Skeletal muscle tissue (tissue), 3 donors: ENCODE measurements at regions not wholly inside any gene's neighbourhood (a gene's known extent, or its start where the extent isn't known, plus 50 kb on each side); places are given as distances from the start of the nearest gene placed in this dataset.

Source experiments
- H3K27ac ChIP-seq: one replicate; pipeline ENCODE4 v1.7.0; 2013; ENCODE audit warnings: mild to moderate bottlenecking, low read depth, low read length, inconsistent platforms
- H3K27me3 ChIP-seq, 3 donors: one replicate each; pipeline ENCODE4 v1.7.0; 2013; ENCODE audit warnings: low read length in 3 of 3; ENCODE audit not compliant: control insufficient read depth in 3 of 3, insufficient read depth in 3 of 3
- H3K36me3 ChIP-seq, 3 donors: one replicate each; pipeline ENCODE4 v1.7.0; 2013; ENCODE audit warnings: low read length in 3 of 3; ENCODE audit not compliant: control insufficient read depth in 3 of 3, insufficient read depth in 3 of 3
- H3K4me1 ChIP-seq, 3 donors: one replicate each; pipeline ENCODE4 v1.7.0; 2013; ENCODE audit warnings: low read length in 3 of 3, mild to moderate bottlenecking in 3 of 3; ENCODE audit not compliant: control insufficient read depth in 3 of 3, insufficient read depth in 3 of 3
- H3K4me3 ChIP-seq, 3 donors: one replicate each; pipeline ENCODE4 v1.7.0; 2013; ENCODE audit warnings: low read length in 3 of 3
- H3K9ac ChIP-seq, 3 donors: one replicate each; pipeline ENCODE4 v1.7.0; 2013; ENCODE audit warnings: low read length in 3 of 3, mild to moderate bottlenecking in 3 of 3, moderate library complexity in 2 of 3, low read depth in 1 of 3
- H3K9me3 ChIP-seq, 3 donors: one replicate each; pipeline ENCODE4 v1.7.0; 2013; ENCODE audit warnings: low read length in 3 of 3; ENCODE audit not compliant: control insufficient read depth in 3 of 3
- donor health status: Osteomylitis.

DNA sequence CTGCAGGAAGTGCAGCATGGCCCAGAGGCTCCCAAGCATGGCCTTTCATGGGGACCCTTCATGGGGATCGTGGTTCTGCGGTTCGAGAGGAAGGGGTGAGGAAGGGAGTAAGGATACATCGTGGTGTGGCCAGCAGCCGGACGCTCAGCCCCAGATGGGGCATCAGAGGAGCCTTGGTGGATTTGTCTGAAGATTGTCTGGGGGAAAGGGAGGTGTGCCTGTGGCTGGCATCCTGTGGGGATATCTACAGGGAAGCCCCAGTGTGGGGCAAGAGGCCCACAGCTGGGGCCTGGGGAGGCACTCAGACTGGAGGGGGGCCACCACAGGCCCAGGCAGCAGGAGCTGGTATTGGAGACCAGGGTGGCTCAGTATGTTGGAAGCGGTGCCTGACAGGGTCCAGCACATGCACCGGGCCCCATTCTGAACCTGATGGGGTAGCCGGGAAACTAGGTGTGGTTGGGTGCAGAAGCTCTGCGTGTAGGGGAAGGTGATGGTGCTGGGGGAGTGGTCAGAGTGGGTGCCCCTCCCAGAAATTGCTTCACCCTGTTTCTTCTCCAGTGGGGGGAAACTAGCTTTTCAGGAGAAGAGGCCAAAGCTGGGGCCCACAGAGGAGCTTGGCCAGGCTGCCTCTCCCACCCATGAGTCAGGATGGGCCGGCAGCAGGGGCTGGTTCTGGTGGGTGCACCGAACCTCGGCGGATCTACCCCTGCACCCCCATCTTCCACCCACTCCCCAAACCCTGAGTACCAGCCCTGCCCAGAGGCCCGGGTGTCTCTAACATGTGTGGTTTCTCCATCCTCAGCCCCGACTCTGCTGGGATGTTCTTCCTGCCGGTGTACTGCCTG lies 274.4 kb upstream of the HDAC4 start:
- Histone ChIP-seq H3K36me3 (no peaks in the 10 kb centered on the region), H3K9me3 (no peaks in the 10 kb centered on the region), H3K9ac (no peak overlapping the region), H3K4me1 (no peaks in the 10 kb centered on the region), H3K27me3 (peaks cover 0 to 5% (median 0%) of the 10 kb centered on the region in 3 donors), H3K4me3 (no peak overlapping the region), H3K27ac (no peak overlapping the region)

DNA sequence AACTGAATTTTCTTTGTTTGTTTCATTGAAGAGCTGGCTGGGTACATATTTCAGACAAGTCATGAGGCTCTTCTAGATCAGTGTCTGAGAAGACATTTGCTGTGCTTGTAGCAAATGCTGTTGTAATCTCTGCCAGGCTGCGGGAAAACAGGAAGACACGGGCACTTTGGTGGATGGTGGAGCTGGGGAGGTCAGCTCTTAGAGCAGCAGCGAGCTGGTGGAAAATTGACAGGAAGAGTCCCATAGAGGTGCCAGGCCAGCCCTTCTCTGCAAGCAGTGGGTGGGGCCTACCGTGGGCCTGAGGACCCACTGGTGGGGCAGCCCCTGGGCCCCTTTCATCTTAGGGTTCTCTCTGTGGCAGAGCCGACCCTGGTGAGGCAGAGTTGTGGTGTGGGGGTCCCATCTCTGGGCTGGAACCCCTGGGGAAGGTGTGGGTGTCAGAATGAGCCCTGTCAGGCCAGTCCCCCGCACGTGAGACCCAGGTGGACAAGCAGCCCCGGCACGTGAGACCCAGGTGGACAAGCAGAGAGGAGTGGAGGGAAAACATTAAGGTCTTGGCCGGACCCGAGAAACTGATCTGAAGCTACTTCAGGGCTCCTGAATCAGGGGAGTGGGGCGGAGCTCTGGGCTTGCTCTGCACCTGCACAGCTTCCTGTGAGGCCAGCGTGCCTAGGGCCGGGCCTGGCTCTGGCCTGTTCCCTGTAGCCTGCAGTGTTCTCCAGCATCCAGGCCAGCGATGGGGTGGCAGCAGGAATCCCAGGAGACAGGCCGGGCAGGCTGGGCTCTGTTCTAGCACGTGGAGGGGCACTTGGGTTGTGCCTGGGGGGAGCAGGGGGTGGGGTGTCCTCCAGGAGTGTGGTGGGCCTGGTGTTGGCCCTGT lies 273.5 kb upstream of the HDAC4 start:
- H3K36me3 ChIP-seq = no peaks in the 10 kb centered on the region
- H3K4me1 ChIP-seq = no peaks in the 10 kb centered on the region
- no peak overlapping the region for H3K27ac ChIP-seq

DNA sequence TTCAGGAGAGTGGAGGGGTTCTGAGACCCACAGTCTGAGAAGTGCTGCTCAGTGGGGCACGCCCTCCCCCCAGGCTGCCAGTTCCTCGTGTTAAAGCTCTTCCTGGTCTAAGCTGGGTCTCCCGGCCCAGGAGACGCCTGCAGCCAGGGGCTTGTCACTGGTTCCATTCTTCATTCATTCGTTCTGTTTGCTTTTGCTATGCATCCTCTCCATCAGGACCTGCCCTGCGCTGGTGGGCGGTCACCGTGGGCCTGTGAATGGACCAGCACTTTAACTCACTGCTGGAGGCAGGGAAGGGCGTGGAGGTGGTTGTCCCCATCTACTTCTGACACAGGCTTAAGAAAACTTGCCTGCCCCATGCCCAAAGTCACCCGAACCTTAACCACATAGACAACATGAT lies 272.8 kb upstream of the HDAC4 start:
- Histone ChIP-seq H3K4me1 (no peaks in the 10 kb centered on the region), H3K4me3 (no peak overlapping the region), H3K36me3 (no peaks in the 10 kb centered on the region), H3K9ac (no peak overlapping the region), H3K27me3 (peaks cover 0 to 5% (median 0%) of the 10 kb centered on the region in 3 donors), H3K27ac (no peak overlapping the region), H3K9me3 (no peaks in the 10 kb centered on the region)

More for the DNA sequence above, 273.5 kb upstream of the HDAC4 start:
- Histone ChIP-seq H3K4me3 (no peak overlapping the region), H3K9me3 (no peaks in the 10 kb centered on the region), H3K27me3 (peaks cover 0 to 5% (median 0%) of the 10 kb centered on the region in 3 donors), H3K9ac (no peak overlapping the region)

DNA sequence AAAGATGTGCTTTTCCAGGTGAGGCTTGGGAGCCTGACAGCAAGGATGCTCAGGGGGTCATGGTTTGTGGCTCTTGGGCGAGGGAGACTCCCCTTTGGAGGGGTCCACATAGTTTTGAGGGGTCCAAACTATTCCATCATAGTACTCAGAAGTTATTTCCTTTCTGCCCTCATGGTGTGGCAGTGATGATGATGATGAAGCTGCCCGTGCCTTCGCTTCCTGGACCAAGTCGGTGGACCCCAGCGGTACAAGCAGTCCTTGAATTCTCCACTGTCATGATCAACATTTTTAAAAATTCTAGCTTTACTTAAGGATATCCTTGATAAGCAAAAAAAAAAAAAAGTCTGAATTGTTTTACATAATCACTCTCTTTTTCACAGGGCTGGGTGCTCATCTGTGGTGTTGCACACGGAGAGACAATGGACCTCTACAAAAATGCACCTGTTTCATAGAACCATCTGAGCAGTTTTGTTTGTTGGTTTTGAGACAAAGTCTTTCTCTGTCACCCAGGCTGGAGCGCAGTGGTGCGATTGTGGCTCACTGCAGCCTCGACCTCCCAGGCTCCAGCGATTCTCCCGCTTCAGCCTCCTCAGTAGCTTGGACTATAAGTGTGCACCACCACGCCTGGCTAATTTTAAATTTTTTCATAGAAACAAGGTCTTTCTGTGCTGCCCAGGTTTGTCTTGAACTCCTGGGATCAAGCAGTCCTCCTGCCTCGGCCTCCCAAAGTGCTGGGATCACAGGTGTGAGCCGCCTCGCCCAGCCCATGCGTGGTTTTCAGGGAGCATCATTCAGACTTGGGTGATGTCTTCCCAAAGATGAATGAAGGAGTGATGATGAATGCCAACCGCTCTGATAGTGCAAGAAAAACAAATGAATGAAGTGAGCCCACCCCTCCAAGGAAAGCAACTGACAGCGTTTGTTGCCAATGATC lies 271.4 kb upstream of the HDAC4 start:
- Histone ChIP-seq H3K36me3 (no peaks in the 10 kb centered on the region), H3K4me3 (no peak overlapping the region), H3K9ac (no peak overlapping the region), H3K27me3 (peaks cover 0 to 6% (median 0%) of the 10 kb centered on the region in 3 donors), H3K4me1 (no peaks in the 10 kb centered on the region), H3K9me3 (no peaks in the 10 kb centered on the region), H3K27ac (no peak overlapping the region)

DNA sequence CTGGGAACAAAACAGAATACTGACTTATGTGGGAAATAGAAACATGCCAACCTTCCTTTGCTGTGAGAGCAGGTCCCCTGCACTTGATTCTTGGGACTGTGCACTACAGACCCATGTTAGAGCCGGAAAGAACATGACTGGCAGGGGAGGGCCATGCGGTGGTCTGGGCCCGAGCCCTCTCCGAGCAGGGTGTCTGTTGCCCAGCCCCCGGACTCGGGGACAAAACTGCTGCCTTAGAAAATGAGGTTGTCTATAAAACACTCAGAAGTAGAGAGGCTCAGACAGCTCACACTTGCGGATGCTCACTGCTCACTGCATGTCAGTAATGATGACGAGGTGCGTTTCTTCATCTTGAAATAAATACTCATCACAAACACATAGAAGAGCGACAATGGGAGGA lies 270.7 kb upstream of the HDAC4 start:
- Histone ChIP-seq H3K4me1 (no peaks in the 10 kb centered on the region), H3K27ac (no peak overlapping the region), H3K4me3 (no peak overlapping the region), H3K9me3 (no peaks in the 10 kb centered on the region), H3K27me3 (peaks cover 0 to 10% (median 0%) of the 10 kb centered on the region in 3 donors), H3K36me3 (no peaks in the 10 kb centered on the region), H3K9ac (no peak overlapping the region)

DNA sequence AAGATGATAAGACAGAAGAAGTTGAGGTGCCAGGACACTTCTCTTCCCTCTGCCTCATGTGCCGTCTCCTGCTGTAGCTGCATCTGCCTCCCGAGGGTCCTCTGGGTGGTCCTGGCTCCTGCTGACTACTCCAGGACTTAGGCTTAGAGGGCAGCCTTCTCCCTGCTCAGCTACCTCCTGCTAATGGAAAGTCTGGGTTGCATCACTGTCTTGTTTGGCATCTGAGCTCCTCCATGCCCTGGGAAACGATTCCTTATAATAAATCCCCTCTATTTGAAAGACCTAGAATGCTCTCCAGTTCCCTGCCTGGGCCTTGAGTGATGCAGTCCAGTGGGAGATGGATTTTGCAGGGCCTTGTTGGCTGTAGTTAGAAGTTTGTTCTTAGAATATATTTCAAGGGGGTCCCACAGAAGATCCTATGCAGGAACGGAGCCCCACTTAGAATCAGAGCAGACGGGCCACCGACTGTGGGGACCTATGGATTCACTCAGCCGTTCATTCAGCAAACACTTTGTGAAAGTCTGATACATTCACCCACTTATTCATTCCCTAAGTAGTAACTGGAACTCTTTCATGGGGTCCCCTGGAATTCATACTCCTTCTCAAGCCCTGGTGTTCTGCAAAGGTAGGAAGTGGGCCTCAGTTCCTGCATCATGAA lies 269.8 kb upstream of the HDAC4 start:
- no peak overlapping the region for H3K27ac ChIP-seq
- no peak overlapping the region for H3K9ac ChIP-seq
- no peaks in the 10 kb centered on the region for H3K36me3 ChIP-seq
- no peak overlapping the region for H3K4me3 ChIP-seq
- no peaks in the 10 kb centered on the region for H3K9me3 ChIP-seq
- H3K4me1 ChIP-seq = no peaks in the 10 kb centered on the region
- H3K27me3 ChIP-seq = peaks cover 0 to 5% (median 0%) of the 10 kb centered on the region in 3 donors

DNA sequence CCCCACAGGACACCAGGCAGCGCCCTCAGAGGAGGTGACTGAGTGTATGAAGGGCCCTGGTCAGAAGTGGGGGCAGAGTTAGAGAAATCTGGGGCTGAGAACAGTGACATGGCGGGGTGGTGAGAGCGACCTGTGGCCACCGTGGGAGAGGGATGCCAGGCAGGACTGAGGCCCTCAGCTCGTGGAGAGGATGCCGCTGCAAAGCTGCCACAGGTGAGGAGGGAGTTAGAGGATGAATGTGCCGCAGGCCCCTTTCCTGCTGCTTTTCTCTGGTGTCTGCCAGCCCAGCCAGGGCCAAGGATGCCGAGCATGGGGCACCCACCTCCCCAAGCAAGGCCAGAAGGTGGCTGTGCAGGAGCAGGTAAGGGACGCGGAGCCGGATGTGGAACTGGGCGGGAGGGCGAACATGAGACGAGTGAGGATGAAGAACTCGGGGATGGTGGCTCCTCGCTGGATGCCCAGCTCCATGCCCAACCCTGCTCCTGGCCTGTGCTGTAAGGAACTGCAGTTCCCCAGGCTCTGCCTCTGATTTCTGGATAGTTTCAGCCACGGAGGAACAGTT lies 269.2 kb upstream of the HDAC4 start:
- Histone ChIP-seq H3K36me3 (no peaks in the 10 kb centered on the region), H3K4me3 (no peak overlapping the region), H3K9ac (no peak overlapping the region), H3K27ac (no peak overlapping the region), H3K27me3 (peaks cover 0 to 5% (median 0%) of the 10 kb centered on the region in 3 donors), H3K9me3 (no peaks in the 10 kb centered on the region), H3K4me1 (no peaks in the 10 kb centered on the region)

DNA sequence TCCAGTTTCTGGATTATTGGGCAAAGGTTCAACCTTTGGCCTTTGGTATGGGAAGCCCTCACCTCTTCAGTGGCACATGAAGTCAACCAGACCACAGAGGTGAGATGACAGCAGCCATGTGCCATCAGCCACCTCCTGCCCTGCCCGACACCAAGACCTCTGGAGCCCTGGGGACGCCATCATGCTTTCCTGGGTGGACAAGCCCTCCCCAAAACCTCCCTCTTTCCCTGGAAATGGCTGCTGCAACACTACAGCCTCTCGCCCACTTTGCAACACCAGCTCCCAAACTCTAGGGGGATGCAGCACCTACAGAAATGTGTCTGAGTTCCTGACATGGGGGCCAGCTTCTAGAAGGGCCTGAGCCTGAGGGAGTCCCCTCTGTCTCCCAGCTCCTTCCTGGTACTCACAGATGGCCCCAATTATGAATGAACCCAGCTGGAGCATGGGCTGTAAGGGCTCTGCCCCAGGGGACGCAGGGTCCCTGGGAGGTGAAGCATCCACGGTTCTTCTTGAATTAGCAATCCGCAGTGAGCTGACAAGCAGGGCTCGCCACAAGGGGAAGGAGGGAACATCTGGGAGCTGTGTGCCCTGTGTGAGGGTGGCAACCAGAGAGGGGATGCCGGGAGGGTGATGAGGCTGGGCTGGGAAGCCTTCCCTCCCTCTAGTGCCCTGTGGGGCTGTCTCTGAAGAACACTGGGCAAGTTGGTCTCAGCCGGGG lies 268.5 kb upstream of the HDAC4 start:
- no peak overlapping the region for H3K9ac ChIP-seq
- H3K27ac ChIP-seq = no peak overlapping the region
- no peak overlapping the region for H3K4me3 ChIP-seq
- no peaks in the 10 kb centered on the region for H3K36me3 ChIP-seq
- H3K9me3 ChIP-seq = no peaks in the 10 kb centered on the region
- peaks cover 0 to 5% (median 0%) of the 10 kb centered on the region in 3 donors for H3K27me3 ChIP-seq
- H3K4me1 ChIP-seq = no peaks in the 10 kb centered on the region
